ENCODE measurements at regions not wholly inside any gene's neighbourhood (a gene's known extent, or its start where the extent isn't known, plus 50 kb on each side); places are given as distances from the start of the nearest gene placed in this dataset.

DNA sequence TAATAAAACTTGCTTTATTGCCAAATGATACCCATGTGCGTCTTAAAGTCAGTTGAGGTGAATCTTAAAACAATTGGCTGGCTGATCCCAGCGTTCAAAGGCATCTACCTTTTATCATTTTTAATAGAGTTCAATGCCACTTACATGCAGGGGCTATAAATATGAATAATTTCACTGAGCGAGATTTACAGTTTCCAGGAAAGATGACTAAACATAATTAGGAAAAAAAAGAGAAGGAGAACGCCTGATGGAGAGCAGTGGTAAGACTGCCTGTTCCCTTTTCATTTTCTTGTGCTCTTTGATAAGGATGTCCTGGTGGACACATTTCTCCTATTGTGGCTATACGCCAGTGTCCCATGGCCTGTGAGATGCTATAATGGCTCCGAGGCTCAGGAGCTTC, 139.9 kb upstream of the SLC22A23 start:
- no peak for DNase-seq (ENCODE audit: low spot score)
- no peak for ATAC-seq

DNA sequence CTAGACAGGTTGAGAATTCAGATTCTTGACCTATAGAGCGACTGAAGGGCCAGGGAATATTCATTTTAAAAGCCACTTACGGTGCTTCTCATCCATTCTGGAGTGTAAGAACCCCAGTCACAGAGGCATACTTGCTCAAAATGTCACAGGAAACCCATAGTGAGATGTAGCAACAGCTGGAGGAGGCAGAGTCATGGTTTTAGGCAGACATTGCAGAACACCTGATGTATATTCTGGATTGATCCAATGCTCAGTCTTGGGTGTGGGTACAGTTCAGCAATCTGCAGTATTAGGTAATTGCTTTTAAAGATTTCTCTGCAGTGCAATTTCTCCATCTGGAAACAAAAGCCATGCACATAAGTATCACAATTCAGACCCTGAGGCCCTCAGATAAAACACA, 137.4 kb upstream of the SLC22A23 start:
- ATAC-seq (no peak), DNase-seq (ENCODE audit: low spot score) (no peak)

- ATAC-seq, result no peak
- no peak for DNase-seq (ENCODE audit: low spot score)
Measured at GRCh38 chr6:3593161-3593560, 136.3 kb upstream of the SLC22A23 start.

DNA sequence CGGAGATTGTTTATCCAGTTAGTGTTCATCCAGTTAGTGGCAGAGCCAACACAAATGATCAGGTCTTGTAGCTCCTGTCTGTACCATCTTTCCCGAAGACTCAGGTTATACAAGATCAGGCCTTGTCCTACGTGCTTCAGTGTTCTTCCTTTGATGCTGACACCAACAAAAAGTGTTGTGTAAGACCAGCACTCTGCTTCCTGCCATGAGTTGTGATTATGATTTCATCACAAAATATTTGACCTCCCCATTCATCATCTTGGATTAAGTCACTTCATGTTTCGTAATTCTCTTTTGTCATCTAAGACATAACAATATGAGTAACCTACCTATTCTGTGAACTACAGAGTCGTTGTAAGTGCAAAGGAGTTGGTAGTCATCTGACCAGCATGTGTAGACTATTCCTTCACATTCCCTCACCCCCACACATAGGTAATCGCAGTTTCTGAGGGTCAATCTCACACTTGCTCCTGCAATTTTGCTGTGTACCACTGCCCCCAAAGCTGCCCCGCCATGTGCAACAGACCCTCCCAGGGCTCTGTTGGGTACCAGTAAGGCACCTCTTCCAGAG, 135.6 kb upstream of the SLC22A23 start:
- DNase-seq (ENCODE audit: low spot score), result no peak

DNA sequence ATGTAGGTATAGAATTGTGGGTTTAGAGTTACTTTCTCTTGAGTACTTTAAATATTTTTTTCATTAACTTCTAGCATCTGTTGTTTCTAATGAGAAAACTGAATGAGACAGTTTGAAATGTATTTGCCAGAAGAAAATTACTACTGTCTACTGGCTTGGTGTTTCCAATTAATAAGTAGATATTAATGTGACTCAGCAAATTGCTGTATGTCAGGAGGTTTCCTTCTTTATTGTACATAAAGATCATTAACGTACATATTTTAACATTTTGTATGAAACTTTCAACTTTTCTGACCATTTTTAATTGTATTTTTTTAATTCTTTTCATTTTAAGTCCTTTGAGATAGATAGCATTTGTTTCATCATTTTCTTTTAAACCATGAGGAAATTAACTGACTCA, 135.1 kb upstream of the SLC22A23 start:
- ATAC-seq (no peak), DNase-seq (ENCODE audit: low spot score) (no peak)

More for the DNA sequence above, 135.6 kb upstream of the SLC22A23 start:
- ATAC-seq, result no peak

GRCh38 chr6:3587660-3588059, 130.8 kb upstream of the SLC22A23 start:
- DNase-seq (ENCODE audit: low spot score) (no peak), ATAC-seq (no peak)

DNA sequence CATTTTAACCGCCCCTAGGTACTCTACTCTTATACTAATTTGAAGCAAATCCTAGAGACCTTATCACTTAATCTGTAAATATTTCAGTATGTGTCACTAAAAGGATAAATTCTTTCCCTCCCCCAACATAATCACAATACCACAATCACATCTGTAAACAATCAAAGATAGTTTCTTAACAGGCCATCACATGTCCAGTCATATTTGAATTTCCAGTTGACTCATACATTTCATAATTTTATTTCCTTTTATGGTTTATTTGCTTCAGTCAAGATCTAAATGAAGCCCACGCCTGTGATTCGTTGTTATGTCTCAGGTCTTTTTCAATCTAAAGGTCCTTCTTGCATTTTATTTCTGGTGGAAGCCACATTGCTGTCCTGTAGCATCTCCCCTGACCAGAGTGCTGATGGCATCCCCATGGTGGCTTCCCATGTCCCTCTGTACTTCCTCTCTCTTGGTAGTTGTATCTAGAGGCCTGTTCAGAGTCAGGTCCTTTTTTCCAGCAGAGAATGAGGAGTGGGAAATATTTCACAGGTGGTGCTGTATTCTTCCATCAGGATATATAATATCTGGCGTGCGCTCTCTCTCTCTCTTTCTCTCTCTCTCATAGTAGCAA, 128.6 kb upstream of the SLC22A23 start:
- ATAC-seq (no peak), DNase-seq (ENCODE audit: low spot score) (no peak)

- ATAC-seq (no peak), DNase-seq (ENCODE audit: low spot score) (no peak)
Measured at GRCh38 chr6:3584606-3585005, 127.8 kb upstream of the SLC22A23 start.

DNA sequence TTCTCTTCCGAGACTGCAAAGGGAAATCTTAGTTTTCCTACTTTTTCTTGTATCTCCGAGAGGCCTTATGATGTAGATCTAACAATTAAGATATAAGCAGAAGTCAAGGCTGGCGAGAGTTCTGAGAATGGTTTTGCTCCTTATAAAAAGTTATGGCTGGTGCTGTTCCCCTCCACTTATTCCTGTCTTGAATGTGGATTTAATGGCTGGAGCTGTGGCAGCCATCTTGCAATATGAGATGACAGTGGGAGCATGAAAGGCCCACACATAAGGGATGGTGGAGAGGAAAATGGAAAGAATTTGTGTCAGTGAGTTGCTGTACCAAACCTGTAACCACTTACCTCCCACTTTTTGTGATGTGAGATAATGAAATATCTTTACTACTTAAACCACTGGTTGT, 124.6 kb upstream of the SLC22A23 start:
- ATAC-seq (no peak), DNase-seq (ENCODE audit: low spot score) (no peak)

DNA sequence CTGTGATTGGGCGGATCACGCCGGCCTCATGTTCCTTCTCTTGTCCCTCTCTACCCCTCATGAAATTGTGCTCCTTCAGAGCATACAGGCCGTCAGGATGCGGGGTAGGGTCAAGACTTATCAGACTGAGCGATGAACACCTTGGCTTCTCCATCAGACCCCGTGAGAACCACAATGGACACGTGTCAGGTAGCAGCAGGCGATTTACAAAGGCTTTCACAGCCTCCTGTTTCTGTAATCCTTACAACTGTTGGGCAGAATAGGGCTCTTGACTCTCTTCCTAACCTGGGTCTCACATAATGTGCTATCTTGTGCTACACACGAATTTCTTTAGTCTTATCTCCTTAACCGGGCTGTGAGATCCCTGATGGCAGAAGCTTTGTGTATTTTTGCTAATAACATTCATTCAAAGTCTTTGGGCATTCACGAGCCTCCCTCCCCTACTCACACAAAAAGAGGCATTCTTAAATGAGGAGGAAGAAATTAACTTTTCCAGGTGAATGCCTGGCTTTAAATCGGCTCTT, 122.9 kb upstream of the SLC22A23 start:
- ATAC-seq (no peak), DNase-seq (ENCODE audit: low spot score) (no peak)

DNA sequence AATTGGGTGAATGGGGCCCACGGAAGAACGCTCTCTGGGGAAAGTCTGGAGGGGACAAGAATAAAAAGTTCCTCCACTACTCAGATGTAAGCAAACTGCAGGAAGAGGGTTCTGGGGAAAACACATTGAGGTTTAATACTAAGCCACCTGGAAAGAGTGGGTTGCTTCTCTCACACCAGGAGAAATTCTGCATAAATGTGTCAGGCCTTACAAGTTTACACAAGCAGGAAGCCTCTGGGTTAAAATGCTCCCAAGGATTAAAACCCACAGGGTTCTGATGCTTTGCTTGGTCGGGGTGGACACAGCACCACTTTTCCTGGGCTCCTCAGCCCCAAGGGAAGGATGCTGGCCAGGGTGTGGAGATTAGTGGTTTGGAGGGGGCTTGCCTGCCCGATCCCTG, 122.1 kb upstream of the SLC22A23 start:
- ATAC-seq (no peak), DNase-seq (ENCODE audit: low spot score) (no peak)

DNA sequence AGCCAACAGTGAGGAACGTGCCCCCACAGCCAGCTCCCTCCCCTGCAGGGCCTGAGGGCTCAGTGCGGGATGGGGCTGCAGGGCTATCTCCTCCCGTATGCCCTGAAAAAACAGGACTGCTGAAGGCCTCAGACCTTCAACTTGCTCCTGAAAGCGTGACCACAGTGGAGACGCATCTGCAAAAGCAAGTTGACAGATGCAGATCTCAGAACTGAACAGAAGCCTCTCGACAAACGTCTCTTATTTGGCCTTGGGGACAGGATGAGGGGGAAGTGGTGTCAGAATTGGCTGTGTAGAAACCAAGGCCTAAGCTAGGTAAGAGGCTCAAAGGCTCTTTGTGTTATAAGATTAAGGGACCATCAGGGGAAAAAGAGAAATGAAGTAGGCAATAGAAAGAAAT, 120.7 kb upstream of the SLC22A23 start:
- DNase-seq (ENCODE audit: low spot score) (no peak), ATAC-seq (no peak)

GRCh38 chr6:3575701-3576100, 118.9 kb upstream of the SLC22A23 start:
- DNase-seq (ENCODE audit: low spot score), result no peak
- no peak for ATAC-seq

DNA sequence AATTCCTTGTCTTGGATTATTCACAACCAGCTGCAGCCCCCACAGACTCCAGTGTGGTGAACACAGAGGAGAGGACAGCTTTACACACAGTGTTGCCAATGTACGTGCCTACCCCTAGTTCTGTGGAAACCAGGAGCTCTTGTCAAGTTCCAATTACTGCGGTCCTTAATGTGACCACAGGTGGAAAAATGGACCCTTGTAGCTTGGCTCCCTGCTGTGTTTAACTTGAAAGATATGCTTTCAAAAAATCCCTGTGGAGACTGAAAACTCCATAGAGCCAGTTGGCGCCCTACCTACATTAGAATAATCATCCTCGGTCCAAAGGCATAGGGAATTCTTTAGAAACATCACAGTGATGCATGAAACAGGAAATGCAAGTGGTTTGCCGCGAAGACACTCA, 118.3 kb upstream of the SLC22A23 start:
- no peak for DNase-seq (ENCODE audit: low spot score)
- no peak for ATAC-seq

DNA sequence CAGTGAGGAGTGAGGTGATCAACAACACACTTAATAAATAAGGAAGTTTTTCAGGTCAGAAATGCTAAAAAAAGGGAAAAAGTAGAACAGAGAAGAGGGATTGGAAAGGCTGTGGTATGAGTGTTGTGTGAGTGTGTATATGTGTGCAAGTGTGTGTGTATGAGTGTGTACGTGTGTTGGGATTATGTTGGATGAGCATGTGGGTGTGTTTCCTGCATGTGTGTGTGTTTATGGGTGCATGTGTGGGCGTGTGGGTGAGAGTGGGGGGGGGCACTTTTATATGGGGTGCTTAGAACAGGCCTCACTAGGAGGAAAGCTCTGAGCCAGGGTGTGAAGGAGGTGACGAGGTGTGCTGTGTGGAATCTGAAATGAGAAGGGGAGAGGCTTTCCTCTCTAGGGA, 116.8 kb upstream of the SLC22A23 start:
- ATAC-seq (no peak), DNase-seq (ENCODE audit: low spot score) (no peak)

DNA sequence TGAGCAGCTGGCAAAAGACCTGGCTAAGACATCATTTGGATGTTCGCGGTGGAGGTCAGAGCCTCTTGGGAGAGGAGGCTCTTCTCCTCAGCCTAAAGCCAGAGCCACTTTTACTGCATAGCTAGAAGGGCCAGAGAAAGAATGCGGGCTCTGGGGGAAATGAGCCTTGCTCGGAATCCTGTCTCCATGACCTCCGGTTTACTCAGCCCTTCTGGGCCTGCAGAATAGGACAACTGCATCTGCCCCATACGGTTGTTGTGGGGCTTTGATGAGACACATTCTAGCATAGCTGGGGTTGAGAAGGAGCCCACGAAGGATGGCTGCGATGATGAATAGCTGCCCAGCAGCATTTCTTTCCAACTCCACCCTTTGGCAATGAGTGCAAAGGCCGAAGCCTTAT, 115.0 kb upstream of the SLC22A23 start:
- no peak for DNase-seq (ENCODE audit: low spot score)
- no peak for ATAC-seq

DNA sequence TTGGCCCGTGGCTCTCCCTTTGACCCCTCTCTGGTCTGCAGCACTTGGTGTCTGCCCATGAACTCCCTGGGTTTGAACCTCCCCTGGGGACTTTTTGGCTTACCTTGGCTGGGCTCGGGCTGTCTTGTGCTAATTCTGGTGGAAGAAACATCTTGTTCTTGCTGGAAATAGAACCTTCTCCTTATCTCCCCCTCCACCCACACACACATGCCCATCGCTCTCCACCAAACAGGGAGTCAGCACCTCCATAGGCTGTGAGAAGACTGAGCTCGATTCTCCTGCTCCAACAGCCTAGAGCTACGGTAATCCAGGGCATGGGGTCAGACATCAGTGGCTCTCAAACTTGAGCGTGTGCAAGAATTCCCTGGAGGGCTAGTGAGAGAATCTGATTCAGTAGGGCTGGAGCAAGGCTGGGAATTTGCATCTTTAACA, 114.4 kb upstream of the SLC22A23 start:
- no peak for ATAC-seq

GRCh38 chr6:3569816-3570215, 113.0 kb upstream of the SLC22A23 start:
- ATAC-seq (no peak), DNase-seq (ENCODE audit: low spot score) (no peak)

More for the DNA sequence above, 114.4 kb upstream of the SLC22A23 start:
- no peak for DNase-seq (ENCODE audit: low spot score)

DNA sequence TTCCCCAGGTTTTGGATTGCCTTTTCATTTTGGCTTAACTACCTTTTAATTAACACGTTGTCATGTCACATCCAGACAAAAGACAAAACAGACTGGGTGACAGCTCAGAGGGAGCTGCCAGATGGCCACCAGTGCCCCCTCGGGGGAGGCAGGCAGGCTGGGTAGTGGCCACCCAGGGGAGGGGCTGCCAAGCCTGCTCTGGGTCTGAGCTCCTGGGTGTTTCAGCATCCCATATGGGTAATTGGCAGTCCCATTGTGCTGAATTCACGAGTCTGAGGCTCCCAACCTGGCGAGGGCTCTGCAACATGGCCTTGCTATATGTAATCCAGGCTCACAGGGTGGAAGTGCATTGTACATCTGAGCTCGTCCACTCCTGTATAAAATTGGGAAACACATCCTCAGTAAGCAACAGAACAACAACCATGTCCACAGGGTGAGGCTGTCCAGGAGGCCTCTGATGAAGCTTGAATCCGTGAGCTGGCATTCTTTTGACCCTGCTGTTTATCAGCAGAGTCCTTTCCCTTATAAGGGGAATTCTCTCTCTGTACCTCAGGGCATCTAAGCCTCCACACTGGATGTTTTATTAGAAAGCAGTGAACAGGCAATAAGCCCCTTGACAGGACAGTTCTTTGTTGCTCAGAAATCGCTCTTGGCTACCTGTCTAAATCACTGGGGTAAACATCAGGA, 111.7 kb upstream of the SLC22A23 start:
- no peak for DNase-seq (ENCODE audit: low spot score)
- no peak for ATAC-seq

- DNase-seq (ENCODE audit: low spot score) (no peak), ATAC-seq (no peak)
Measured at GRCh38 chr6:3566812-3567211, 110.0 kb upstream of the SLC22A23 start.

DNA sequence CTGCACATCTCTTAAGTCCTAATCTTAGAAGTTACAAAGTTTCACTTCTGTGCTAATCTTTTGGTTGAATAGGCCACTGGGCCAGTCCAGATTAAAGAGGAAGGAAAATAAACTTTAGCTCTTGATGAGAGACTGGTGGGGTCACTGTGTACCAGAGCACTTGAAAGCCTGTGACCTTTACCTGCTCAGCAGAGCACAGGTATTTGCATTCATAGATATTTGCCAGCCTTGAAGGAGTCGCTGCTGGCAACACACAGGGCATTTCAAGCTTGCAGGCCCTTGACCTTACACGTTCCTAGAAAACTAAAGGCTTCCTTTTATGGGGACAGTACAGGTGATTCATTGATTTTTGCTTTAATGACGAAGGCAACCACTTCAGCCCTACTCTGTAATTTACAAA, 108.4 kb upstream of the SLC22A23 start:
- ATAC-seq (no peak), DNase-seq (ENCODE audit: low spot score) (no peak)

DNA sequence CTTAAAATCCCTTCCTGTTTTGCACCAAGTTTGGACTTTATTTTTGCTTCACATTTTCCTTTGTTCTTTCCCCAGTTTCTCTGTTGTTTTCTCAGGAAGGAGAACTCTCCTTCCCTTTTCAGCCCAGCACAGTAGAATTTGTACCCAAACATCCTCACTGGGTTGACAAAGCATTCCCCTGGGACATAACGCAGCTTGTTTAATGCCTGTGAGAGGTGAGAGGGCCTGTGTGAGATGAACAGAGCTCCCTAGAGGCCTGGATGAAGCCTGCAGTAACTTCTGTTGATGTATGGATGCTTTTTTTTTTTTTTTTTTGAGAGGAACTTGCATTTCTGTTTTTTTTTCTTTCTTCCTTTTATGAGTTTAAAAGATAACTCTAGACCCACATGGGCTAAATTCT, 104.9 kb upstream of the SLC22A23 start:
- ATAC-seq, result no peak
- DNase-seq (ENCODE audit: low spot score), result no peak
